ENCODE measurements at regions not wholly inside any gene's neighbourhood (a gene's known extent, or its start where the extent isn't known, plus 50 kb on each side); places are given as distances from the start of the nearest gene placed in this dataset.

DNA sequence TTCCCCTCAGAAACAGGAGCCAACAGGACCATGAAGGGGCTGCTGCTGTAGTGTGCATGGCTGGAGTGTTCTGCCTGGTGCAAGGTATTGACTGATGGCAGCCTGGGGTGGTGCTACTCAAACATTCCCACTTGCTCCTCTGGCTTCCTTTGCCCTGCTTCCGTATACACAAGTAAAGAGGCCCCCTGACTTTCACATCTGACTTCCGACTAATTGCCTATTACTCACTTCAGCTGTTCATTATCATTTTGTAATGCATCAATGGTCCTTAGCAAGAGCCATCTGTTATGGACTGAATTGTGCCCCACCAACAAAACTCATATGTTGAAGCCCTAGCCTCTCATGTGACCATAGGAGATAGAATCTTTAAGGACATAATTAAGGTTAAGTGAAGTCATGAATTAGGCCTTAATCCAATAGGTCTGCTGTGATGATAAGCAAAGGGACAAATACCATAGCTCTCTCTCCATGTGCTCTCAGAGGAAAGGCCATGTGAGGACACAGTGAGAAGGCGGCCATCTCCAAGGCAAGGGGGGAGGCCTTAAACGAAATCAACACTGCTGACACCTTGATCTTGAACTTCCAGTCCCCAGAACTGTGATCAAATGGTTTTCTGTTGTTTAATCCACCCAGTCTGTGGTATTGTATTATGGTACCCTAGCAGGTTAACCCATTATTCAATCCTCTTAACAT, 122.5 kb upstream of the CLNK start:
- no peaks in the 10 kb centered on the region for H3K36me3 ChIP-seq
- peaks cover 0 to 3% (median 0%) of the 10 kb centered on the region in 6 donors for H3K4me1 ChIP-seq
- H3K9me3 ChIP-seq: peaks cover 0 to 8% (median 2%) of the 10 kb centered on the region in 8 donors
- TF ChIP-seq POLR2A (IDR thresholded peaks at IDR 0.05) (no peak), POLR2AphosphoS5 (IDR thresholded peaks at IDR 0.05) (no peak)
- TF ChIP-seq, protein P1, sequence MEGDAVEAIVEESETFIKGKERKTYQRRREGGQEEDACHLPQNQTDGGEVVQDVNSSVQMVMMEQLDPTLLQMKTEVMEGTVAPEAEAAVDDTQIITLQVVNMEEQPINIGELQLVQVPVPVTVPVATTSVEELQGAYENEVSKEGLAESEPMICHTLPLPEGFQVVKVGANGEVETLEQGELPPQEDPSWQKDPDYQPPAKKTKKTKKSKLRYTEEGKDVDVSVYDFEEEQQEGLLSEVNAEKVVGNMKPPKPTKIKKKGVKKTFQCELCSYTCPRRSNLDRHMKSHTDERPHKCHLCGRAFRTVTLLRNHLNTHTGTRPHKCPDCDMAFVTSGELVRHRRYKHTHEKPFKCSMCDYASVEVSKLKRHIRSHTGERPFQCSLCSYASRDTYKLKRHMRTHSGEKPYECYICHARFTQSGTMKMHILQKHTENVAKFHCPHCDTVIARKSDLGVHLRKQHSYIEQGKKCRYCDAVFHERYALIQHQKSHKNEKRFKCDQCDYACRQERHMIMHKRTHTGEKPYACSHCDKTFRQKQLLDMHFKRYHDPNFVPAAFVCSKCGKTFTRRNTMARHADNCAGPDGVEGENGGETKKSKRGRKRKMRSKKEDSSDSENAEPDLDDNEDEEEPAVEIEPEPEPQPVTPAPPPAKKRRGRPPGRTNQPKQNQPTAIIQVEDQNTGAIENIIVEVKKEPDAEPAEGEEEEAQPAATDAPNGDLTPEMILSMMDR (IDR thresholded peaks at IDR 0.05 in 8 of 11, conservative IDR thresholded peaks at IDR 0.05 in 3 of 11): no peak
- H3K27me3 ChIP-seq (replicated peaks in 1 of 7): no peaks in the 10 kb centered on the region
- H3K27ac ChIP-seq: no peak overlapping the region
- H3K4me3 ChIP-seq: no peak overlapping the region
- WGBS, 5 donors: 78 to 86% (median 81%) methylated on average over 4 of the region's 4 CpGs
- intact Hi-C loops (cut with DNase I; ENCODE audit: low total_unique reads): no loop called here
- DNase-seq: no peak

DNA sequence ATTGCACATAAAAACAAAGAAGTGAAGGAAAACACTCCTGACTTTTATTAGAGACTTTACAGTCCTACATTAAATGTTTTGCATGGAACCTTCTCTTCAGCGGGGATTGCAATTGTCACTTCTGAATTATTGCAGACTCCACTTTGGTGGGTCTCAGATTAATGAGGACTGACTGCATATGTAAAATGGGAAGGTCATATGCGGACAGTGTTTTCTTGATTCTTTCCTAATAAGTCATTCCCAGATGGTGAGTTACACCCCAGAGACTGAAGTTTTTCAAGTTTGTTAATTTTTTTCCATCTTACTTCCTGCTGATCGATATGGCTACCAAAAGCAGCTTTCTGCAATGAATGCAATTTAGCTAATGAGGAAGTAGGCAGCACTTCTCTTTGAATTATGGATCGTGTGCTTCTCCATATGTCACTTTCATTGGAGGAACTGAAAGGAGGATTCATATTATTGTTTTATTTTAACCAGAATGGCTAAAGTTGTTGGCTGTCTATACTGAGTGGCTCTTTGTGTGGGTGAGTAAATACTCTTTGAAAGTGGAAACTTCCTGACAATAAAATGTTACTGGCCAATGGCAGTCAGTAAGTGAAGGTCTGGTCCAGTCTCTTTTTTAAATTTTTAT, 119.3 kb upstream of the CLNK start:
- H3K4me3 ChIP-seq: no peak overlapping the region
- no peaks in the 10 kb centered on the region for H3K27me3 ChIP-seq (replicated peaks in 1 of 7)
- peaks cover 0 to 3% (median 0%) of the 10 kb centered on the region in 6 donors for H3K4me1 ChIP-seq
- TF ChIP-seq, protein P1 (IDR thresholded peaks at IDR 0.05 in 8 of 11, conservative IDR thresholded peaks at IDR 0.05 in 3 of 11): no peak
- TF ChIP-seq POLR2AphosphoS5 (IDR thresholded peaks at IDR 0.05) (no peak), POLR2A (IDR thresholded peaks at IDR 0.05) (no peak)
- peaks cover 0 to 13% (median 3%) of the 10 kb centered on the region in 8 donors for H3K9me3 ChIP-seq
- no peak for DNase-seq
- no peak overlapping the region for H3K27ac ChIP-seq
- WGBS, 5 donors: 36 to 49% (median 47%) methylated on average over 4 of the region's 4 CpGs
- H3K36me3 ChIP-seq: no peaks in the 10 kb centered on the region
- intact Hi-C loops (cut with DNase I; ENCODE audit: low total_unique reads): no loop called here

GRCh38 chr4:10787365-10787764, 102.8 kb upstream of the CLNK start:
- H3K4me1 ChIP-seq: no peaks in the 10 kb centered on the region
- no peak for DNase-seq
- no peaks in the 10 kb centered on the region for H3K27me3 ChIP-seq (replicated peaks in 1 of 7)
- H3K36me3 ChIP-seq: no peaks in the 10 kb centered on the region
- intact Hi-C loops (cut with DNase I; ENCODE audit: low total_unique reads): no loop called here
- H3K27ac ChIP-seq: no peak overlapping the region
- H3K4me3 ChIP-seq: no peak overlapping the region
- no peaks in the 10 kb centered on the region for H3K9me3 ChIP-seq
- TF ChIP-seq, protein P1 (IDR thresholded peaks at IDR 0.05 in 8 of 11, conservative IDR thresholded peaks at IDR 0.05 in 3 of 11): no peak
- TF ChIP-seq POLR2AphosphoS5 (IDR thresholded peaks at IDR 0.05) (no peak), POLR2A (IDR thresholded peaks at IDR 0.05) (no peak)

DNA sequence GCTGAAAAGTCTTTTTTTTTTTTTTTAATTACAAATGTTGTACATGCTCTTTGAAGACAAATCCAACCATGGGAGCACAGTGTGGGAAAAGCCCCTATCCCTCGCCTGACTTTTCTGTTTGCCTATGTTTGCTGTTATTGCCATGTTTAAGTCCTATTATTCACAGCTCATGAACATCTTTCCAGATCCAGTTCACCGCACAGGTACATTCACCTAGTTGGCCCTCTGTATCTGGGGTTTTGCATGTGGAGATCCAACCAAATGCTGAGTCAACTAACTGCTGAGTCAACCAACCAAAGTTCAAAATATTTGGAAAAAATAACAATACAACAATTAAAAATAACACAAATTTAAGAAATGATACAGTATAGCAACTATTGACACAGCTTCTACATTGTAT, 100.1 kb upstream of the CLNK start:
- no peak overlapping the region for H3K27ac ChIP-seq
- 82 to 99% (median 94%) methylated on average over 2 of the region's 2 CpGs for WGBS, 5 donors
- intact Hi-C loops (cut with DNase I; ENCODE audit: low total_unique reads): no loop called here
- H3K36me3 ChIP-seq: no peaks in the 10 kb centered on the region
- no peaks in the 10 kb centered on the region for H3K9me3 ChIP-seq
- DNase-seq: no peak
- no peak overlapping the region for H3K4me3 ChIP-seq
- H3K27me3 ChIP-seq (replicated peaks in 1 of 7): no peaks in the 10 kb centered on the region
- TF ChIP-seq POLR2A (IDR thresholded peaks at IDR 0.05): no peak
- TF ChIP-seq, protein P1 (IDR thresholded peaks at IDR 0.05 in 8 of 11, conservative IDR thresholded peaks at IDR 0.05 in 3 of 11): no peak
- no peak for TF ChIP-seq POLR2AphosphoS5 (IDR thresholded peaks at IDR 0.05)
- no peaks in the 10 kb centered on the region for H3K4me1 ChIP-seq
